ENCODE measurements at regions not wholly inside any gene's neighbourhood (a gene's known extent, or its start where the extent isn't known, plus 50 kb on each side); places are given as distances from the start of the nearest gene placed in this dataset.

DNA sequence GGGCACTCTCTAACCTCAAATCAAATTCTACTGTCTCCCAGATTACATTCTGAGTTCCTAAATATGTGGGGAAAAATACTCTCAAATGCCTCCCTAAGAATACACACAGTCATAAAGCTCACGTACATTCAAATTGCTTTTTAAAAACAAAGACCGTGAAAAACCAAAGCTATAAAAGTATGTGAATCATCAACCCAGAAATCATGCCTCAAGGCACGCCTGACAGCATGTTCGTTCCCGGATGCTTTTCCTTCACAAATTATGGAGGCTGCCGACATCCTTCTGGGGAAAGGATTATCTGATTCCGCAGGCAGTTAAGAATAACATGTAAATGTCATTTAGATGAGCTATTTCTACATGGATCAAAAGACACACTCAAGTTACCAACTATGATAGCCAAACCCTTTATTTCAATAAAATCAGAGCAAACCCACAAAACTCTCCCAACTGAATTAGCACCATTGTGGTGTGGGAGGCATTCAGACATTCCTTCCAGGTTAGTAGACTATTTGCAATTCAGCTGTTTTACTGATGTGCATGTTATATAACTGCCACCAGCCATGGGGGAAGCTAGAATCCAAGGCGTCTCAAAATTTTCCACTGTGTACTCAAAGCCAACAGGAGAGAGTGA, 398.2 kb upstream of the TRIB2 start:
- Histone ChIP-seq H3K4me3 (ENCODE audit: low read depth, low read length, poor library complexity, severe bottlenecking) (no peak overlapping the region), H3K79me2 (ENCODE audit: insufficient read depth, low read depth, low read length) (no peaks in the 10 kb centered on the region), H3K9me3 (ENCODE audit: low read length) (no peaks in the 10 kb centered on the region), H3K27ac (ENCODE audit: low read depth, low read length, poor library complexity, severe bottlenecking) (no peak overlapping the region), H3K9me2 (ENCODE audit: insufficient read depth, low read length) (no peaks in the 10 kb centered on the region), H2AFZ (ENCODE audit: low read length) (no peak overlapping the region), H3K4me1 (ENCODE audit: insufficient read depth, low read length, poor library complexity, severe bottlenecking) (no peaks in the 10 kb centered on the region), H4K20me1 (ENCODE audit: insufficient read depth, low read length) (no peaks in the 10 kb centered on the region), H3K4me2 (ENCODE audit: low read length) (no peak overlapping the region), H3K36me3 (ENCODE audit: insufficient read depth, low read length) (no peaks in the 10 kb centered on the region)
- intact Hi-C loops (cut with micrococcal nuclease; ENCODE audit: unreplicated experiment) = no loop called here
- ChIA-PET CTCF (ENCODE audit: unreplicated experiment) (no interaction called here), POLR2A (interaction anchor here (1.1 to 1.9 kb wide), 2 partner anchors 14 to 31 kb away, joined by 4 read pairs; no protein-coding TSS in a partner anchor)
- no TSS peak for BruUV-seq (replicated peaks)
- no peak for DNase-seq (ENCODE audit: low spot score)
- TF ChIP-seq, protein P1, sequence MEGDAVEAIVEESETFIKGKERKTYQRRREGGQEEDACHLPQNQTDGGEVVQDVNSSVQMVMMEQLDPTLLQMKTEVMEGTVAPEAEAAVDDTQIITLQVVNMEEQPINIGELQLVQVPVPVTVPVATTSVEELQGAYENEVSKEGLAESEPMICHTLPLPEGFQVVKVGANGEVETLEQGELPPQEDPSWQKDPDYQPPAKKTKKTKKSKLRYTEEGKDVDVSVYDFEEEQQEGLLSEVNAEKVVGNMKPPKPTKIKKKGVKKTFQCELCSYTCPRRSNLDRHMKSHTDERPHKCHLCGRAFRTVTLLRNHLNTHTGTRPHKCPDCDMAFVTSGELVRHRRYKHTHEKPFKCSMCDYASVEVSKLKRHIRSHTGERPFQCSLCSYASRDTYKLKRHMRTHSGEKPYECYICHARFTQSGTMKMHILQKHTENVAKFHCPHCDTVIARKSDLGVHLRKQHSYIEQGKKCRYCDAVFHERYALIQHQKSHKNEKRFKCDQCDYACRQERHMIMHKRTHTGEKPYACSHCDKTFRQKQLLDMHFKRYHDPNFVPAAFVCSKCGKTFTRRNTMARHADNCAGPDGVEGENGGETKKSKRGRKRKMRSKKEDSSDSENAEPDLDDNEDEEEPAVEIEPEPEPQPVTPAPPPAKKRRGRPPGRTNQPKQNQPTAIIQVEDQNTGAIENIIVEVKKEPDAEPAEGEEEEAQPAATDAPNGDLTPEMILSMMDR (conservative IDR thresholded peaks at IDR 0.05; ENCODE audit: low read length) = no peak
- no peak for TF ChIP-seq EZH2phosphoT487 (IDR thresholded peaks at IDR 0.05; ENCODE audit: borderline replicate concordance, low read depth, low read length)

DNA sequence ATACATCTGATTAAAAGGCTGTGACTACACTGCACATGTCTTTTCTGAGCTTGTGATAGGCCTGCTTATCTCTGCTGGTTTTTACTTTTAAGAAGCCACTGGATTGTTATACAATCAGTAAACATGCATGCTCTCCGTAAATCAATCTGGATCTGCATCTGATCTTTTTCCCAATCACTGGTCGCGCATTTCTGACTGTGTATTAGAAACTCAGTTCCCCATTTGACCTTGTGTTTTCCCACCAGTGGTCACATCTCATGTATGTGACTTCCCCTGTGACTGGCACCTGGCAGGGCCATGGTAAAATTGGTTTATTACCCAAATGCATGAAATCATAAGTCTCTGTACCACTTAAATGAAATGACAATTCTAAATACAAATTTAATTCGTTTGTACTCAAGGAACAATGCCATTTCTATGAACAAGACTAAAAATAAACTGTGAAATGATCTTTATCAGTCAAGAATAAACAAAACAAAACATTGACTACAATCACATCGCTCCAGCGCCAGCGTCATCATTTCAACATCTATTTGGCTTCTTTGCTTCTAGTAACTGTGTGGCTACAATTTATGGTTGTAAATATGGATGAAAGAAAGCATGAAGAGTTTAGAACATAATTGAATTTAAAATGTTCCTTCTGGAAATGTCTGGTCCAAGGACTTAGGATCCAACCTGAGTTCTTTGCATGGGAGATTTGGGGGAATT, 396.6 kb upstream of the TRIB2 start:
- no peaks in the 10 kb centered on the region for H4K20me1 ChIP-seq (ENCODE audit: insufficient read depth, low read length)
- H3K36me3 ChIP-seq (ENCODE audit: insufficient read depth, low read length) = no peaks in the 10 kb centered on the region
- H3K79me2 ChIP-seq (ENCODE audit: insufficient read depth, low read depth, low read length) = no peaks in the 10 kb centered on the region
- intact Hi-C loops (cut with micrococcal nuclease; ENCODE audit: unreplicated experiment) = loop anchor here (5.0 kb wide), 1 partner anchor 268 kb away; no protein-coding TSS in a partner anchor
- no peak overlapping the region for H3K27ac ChIP-seq (ENCODE audit: low read depth, low read length, poor library complexity, severe bottlenecking)
- H3K9me3 ChIP-seq (ENCODE audit: low read length) = no peaks in the 10 kb centered on the region
- no peak for DNase-seq (ENCODE audit: low spot score)
- ChIA-PET CTCF (ENCODE audit: unreplicated experiment) (no interaction called here), POLR2A (interaction anchor here (0.8 to 1.9 kb wide), 2 partner anchors 9 to 16 kb away, joined by 3 to 4 read pairs; no protein-coding TSS in a partner anchor)
- TF ChIP-seq, protein P1 (conservative IDR thresholded peaks at IDR 0.05; ENCODE audit: low read length) = no peak
- TF ChIP-seq EZH2phosphoT487 (IDR thresholded peaks at IDR 0.05; ENCODE audit: borderline replicate concordance, low read depth, low read length) = no peak
- no peak overlapping the region for H3K4me2 ChIP-seq (ENCODE audit: low read length)
- H3K9me2 ChIP-seq (ENCODE audit: insufficient read depth, low read length) = no peaks in the 10 kb centered on the region
- H3K4me1 ChIP-seq (ENCODE audit: insufficient read depth, low read length, poor library complexity, severe bottlenecking) = no peaks in the 10 kb centered on the region
- no peak overlapping the region for H3K4me3 ChIP-seq (ENCODE audit: low read depth, low read length, poor library complexity, severe bottlenecking)
- no peak overlapping the region for H2AFZ ChIP-seq (ENCODE audit: low read length)
- BruUV-seq (replicated peaks) = no TSS peak
